HG02885 (cell line): ENCODE measurements at regions not wholly inside any gene's neighbourhood (a gene's known extent, or its start where the extent isn't known, plus 50 kb on each side); places are given as distances from the start of the nearest gene placed in this dataset.
"Not testable (repeated sequence)": the region's sequence is repeated elsewhere in the genome, so short reads cannot be mapped to it uniquely, and the experiment has no call there.

Experiments
- ATAC-seq: cut with Tn5 transposase; IDR thresholded peaks from one replicate; pipeline ENCODE4 v1.9.1; 2021; ENCODE audit warnings: mild to moderate bottlenecking; ENCODE audit not compliant: unreplicated experiment, poor library complexity

GRCh38 chr3:118116991-118117390, 917.7 kb downstream of the IGSF11 start:
- no peak for ATAC-seq

DNA sequence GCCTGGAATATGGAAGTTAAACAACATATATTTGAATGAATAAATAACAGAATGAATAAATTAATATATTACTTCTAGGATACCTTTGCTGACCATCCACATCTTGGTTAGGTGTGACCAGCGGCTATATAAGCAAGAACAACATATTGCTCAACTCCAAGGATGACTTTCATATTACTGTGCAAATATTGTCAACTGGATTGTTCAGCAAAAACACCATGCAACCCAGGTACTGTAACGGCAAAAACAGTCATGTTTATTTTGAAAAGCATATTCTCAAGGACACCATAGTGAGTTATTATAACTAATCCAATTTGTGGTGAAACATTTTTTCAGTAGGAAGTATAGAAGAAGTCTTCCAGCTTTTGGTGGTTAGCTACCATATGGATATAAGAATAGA, 907.9 kb downstream of the IGSF11 start:
- no peak for ATAC-seq

DNA sequence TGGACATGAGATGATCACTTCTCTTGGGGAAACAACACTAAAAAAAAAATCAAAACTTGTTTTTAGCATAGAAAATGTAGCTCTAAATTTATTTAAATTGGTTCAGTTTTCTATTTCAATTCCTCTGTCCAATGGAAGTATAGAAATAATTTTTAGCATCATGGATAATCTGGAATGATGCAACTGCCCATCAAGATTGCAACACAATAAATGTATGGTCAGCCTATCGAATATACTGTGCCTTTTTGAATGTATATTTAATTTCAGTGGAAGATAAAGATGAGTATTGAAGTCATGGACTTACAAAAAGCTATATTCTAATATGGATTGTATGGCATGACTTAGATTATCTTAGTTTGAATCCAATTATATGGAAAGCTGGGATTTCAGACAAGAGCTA, 906.7 kb downstream of the IGSF11 start:
- no peak for ATAC-seq

- no peak for ATAC-seq
These were observed 905.8 kb downstream of the IGSF11 start for GRCh38 chr3:118128886-118129285.

DNA sequence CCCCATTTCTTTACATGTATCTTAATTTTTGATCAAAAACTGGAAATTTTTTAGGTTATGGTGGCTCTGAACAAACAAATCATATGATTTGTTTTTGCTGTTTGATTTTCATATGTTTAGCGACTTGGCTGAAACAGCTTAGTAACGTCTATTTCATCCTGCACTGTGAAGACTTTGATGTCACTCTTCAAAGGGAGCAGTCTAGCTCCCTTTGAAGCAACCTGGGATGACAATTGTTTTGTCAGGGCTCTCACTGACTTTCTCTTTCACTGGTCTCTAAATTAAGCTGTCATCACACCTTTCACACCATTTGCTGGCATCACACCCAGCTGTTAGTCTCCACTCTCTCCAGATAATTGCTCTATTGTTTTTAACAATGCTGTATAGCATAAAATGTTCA, 896.9 kb downstream of the IGSF11 start:
- ATAC-seq = no peak

DNA sequence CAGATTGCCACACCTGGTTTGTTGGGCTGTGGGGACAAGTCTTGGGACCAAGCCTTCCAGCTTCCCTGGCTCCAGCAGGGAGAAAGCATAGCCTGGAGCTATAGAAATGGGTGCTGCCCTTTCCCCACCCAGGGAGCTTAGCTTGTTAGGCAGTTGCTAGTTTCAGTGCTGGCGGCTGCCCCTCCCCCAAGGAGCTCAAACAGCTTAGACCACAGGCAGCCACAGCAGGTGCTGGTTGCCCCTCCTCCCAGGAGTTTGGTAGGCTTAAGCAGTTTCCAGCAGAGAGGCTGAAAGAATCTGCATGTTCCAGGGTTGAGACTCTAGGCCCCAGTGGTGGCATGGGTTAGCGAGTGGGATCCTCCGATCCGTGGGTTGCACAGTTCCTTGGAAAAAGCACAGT, 889.7 kb downstream of the IGSF11 start:
- no peak for ATAC-seq

GRCh38 chr3:118146658-118147375, 887.8 kb downstream of the IGSF11 start:
- ATAC-seq = no peak

DNA sequence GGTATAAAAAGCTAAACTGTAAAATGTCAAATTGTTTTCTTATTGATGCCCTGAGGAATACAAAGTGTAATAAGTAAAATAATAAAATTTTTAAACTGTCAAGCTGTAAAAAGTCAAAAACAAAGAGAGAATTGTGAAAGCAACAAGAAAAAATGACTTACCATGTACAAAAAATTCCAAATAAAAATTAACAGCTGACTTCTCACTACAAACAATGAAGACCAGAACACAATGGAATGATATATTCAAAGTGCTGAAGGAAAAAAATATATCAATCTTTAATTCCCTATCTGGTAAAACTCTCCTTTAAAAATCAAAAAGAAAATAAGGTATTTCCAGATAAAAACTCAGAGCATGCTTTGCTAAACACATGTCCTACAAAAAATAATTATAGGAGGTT, 883.5 kb downstream of the IGSF11 start:
- ATAC-seq = no peak

GRCh38 chr3:118162627-118163588, 871.7 kb downstream of the IGSF11 start:
- not testable (repeated sequence) for ATAC-seq

- ATAC-seq = no peak
These were observed 869.2 kb downstream of the IGSF11 start for GRCh38 chr3:118165413-118165812.

- no peak for ATAC-seq
These were observed 867.1 kb downstream of the IGSF11 start for GRCh38 chr3:118167571-118167970.

- ATAC-seq = no peak
These were observed 866.5 kb downstream of the IGSF11 start for GRCh38 chr3:118168175-118168574.

GRCh38 chr3:118171236-118171852, 863.3 kb downstream of the IGSF11 start:
- no peak for ATAC-seq

- ATAC-seq = peak; percentile 58
These were observed 853.8 kb downstream of the IGSF11 start for GRCh38 chr3:118180853-118181252.

DNA sequence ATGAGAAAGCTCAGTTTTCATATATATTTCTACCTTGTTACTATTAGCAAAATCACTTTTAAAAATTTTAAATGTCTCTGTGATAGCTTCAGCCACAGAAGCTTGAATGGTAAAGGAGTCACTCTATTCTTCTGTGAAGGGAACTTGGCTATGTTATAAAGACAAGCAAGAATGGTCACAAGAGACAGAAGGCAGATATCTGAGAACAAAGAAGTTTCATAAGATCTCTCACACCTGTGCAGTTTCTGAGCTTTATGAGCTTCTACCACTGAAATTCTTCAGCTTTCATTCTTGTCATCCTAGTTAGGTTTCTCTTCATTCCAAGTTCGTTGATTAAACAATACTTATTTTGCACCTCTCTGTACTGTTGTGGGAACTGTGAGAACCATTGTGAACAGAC, 853.4 kb downstream of the IGSF11 start:
- peak; percentile 69 for ATAC-seq

- ATAC-seq = no peak
These were observed 848.6 kb downstream of the IGSF11 start for GRCh38 chr3:118186051-118186450.

GRCh38 chr3:118187221-118187620, 847.4 kb downstream of the IGSF11 start:
- no peak for ATAC-seq

DNA sequence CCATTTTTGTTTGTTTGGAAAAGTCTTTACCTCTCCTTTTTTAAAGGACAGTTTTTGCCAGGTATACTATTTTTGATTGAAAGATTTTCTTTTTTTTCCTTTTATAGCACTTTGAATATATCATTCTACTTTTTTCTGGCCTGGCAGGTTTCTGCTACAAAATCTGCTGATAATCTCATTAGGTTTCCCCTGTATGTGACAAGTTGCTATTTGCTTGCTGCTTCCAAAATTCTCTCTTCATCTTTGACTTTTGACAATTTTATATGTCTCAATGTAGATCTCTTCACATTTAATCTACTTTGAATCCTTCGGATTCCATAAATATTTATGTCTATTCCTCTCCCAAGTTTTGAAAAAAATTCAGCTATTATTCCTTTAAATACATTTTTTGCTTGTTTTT, 838.5 kb downstream of the IGSF11 start:
- no peak for ATAC-seq

GRCh38 chr3:118199044-118199443, 835.6 kb downstream of the IGSF11 start:
- ATAC-seq = no peak

GRCh38 chr3:118204052-118204656, 830.5 kb downstream of the IGSF11 start:
- no peak for ATAC-seq

- no peak for ATAC-seq
These were observed 827.4 kb downstream of the IGSF11 start for GRCh38 chr3:118207271-118207670.
